Esophagus muscularis mucosa (tissue), 3 donors: ENCODE measurements at regions not wholly inside any gene's neighbourhood (a gene's known extent, or its start where the extent isn't known, plus 50 kb on each side); places are given as distances from the start of the nearest gene placed in this dataset.

Source experiments
- CTCF ChIP-seq, 3 experiments: fragments of 200-600 bp in 2 of 3; fragments of 450-650 bp in 1 of 3; sonication (generic) in 2 of 3; IDR thresholded peaks; one replicate each; pipeline ENCODE4 v1.5.1; 2017 to 2019; ENCODE audit warnings: antibody characterized with exemption in 3 of 3, mild to moderate bottlenecking in 2 of 3, moderate library complexity in 1 of 3
- EP300 ChIP-seq: sonication (generic); formaldehyde crosslinking; IDR thresholded peaks from one replicate; pipeline ENCODE4 v1.6.1; 2017; ENCODE audit warnings: antibody characterized with exemption

DNA sequence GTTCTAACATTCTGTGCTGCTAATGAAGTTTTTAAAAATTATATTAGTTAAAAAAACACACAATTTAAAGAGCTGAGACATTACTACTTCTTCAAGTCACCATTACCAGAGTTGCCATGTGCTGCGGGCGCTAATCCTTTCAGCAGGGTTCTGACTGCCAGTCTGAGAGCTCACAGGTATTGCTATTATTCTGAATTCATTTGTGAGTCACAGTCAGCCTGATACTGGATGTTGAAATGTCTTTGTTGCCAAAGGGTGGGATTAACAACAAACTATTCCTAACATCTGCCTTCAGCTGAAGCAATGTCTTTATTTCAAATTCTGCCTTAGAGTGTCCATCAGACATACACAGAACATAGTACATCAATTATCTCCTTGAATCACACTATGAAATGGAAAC, 197.1 kb upstream of the FGF13 start:
- no peak for TF ChIP-seq CTCF (IDR thresholded peaks at IDR 0.05)
- TF ChIP-seq EP300 = no peak
